HT1080 (cell line): ENCODE measurements at regions not wholly inside any gene's neighbourhood (a gene's known extent, or its start where the extent isn't known, plus 50 kb on each side); places are given as distances from the start of the nearest gene placed in this dataset.

Experiments used
- DNase-seq: peaks from one replicate; pipeline ENCODE4 v3.0.0-alpha.2; 2015; ENCODE audit warnings: low read depth

- DNase-seq: no peak
These were observed 1154.7 kb downstream of the DTWD2 start for GRCh38 chr5:117833691-117834090.

GRCh38 chr5:117829646-117830045 lies 1158.7 kb downstream of the DTWD2 start:
- DNase-seq: no peak

- DNase-seq: no peak
These were observed 1174.5 kb downstream of the DTWD2 start for GRCh38 chr5:117813850-117814249.

GRCh38 chr5:117812861-117813260 lies 1175.5 kb downstream of the DTWD2 start:
- DNase-seq: no peak

- no peak for DNase-seq
These were observed 1179.1 kb downstream of the DTWD2 start for GRCh38 chr5:117809251-117809650.

- DNase-seq: no peak
These were observed 1183.3 kb downstream of the DTWD2 start for GRCh38 chr5:117805058-117805457.

- DNase-seq: no peak
These were observed 1184.8 kb downstream of the DTWD2 start for GRCh38 chr5:117803533-117803932.

GRCh38 chr5:117801583-117801982 lies 1186.8 kb downstream of the DTWD2 start:
- no peak for DNase-seq

GRCh38 chr5:117800261-117800660 lies 1188.1 kb downstream of the DTWD2 start:
- DNase-seq: no peak

GRCh38 chr5:117794847-117795246 lies 1193.5 kb downstream of the DTWD2 start:
- DNase-seq: no peak

GRCh38 chr5:117793963-117794362 lies 1194.4 kb downstream of the DTWD2 start:
- no peak for DNase-seq

- DNase-seq: no peak
These were observed 1195.9 kb downstream of the DTWD2 start for GRCh38 chr5:117792476-117792875.

- no peak for DNase-seq
These were observed 1199.8 kb downstream of the DTWD2 start for GRCh38 chr5:117788596-117788995.

GRCh38 chr5:117779171-117779570 lies 1204.5 kb upstream of the SEMA6A start:
- no peak for DNase-seq

GRCh38 chr5:117776977-117777376 lies 1202.4 kb upstream of the SEMA6A start:
- no peak for DNase-seq

GRCh38 chr5:117769877-117770276 lies 1195.3 kb upstream of the SEMA6A start:
- DNase-seq: no peak

GRCh38 chr5:117763271-117763670 lies 1188.6 kb upstream of the SEMA6A start:
- DNase-seq: no peak

- DNase-seq: no peak
These were observed 1186.6 kb upstream of the SEMA6A start for GRCh38 chr5:117761186-117761585.

GRCh38 chr5:117759849-117760499 lies 1185.4 kb upstream of the SEMA6A start:
- DNase-seq: no peak

- no peak for DNase-seq
These were observed 1177.8 kb upstream of the SEMA6A start for GRCh38 chr5:117752403-117752802.

- DNase-seq: no peak
These were observed 1173.7 kb upstream of the SEMA6A start for GRCh38 chr5:117748336-117748735.

- no peak for DNase-seq
These were observed 1168.7 kb upstream of the SEMA6A start for GRCh38 chr5:117743337-117743736.

GRCh38 chr5:117741655-117742206 lies 1167.1 kb upstream of the SEMA6A start:
- DNase-seq: no peak

- DNase-seq: no peak
These were observed 1165.6 kb upstream of the SEMA6A start for GRCh38 chr5:117740268-117740667.
